WI38 (cell line): ENCODE measurements at regions not wholly inside any gene's neighbourhood (a gene's known extent, or its start where the extent isn't known, plus 50 kb on each side); places are given as distances from the start of the nearest gene placed in this dataset.

Source experiments
- H3K4me3 ChIP-seq: 2 replicates; pipeline ENCODE4 v1.5.1; 2011; ENCODE audit warnings: low read depth, mild to moderate bottlenecking, control low read depth, low read length
- TF ChIP-seq, protein P1 (sequence below): IDR thresholded peaks from 2 replicates; pipeline ENCODE4 v1.5.1; 2012; ENCODE audit warnings: low read depth, mild to moderate bottlenecking, control low read depth, low read length

DNA sequence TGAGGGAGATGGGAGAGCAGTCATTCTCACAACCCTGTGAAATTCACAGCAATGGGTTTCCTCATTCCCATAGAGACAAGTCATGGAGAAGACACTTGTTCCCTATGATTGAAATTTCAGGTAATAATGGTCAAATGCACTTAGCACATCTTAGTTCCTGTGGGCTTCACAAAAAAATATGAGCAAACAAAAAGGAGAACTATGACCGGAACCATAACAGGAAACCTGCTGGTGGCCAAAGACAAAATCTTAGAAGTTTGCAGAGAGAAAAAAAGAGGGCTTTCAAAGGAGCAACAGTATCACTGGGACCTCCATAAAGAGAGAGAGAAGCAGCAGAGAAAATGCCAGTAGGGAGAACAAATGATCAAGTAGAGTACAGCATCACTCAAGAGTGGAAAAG lies 138.9 kb upstream of the APCDD1 start:
- H3K4me3 ChIP-seq, result no peak overlapping the region
- TF ChIP-seq, protein P1, sequence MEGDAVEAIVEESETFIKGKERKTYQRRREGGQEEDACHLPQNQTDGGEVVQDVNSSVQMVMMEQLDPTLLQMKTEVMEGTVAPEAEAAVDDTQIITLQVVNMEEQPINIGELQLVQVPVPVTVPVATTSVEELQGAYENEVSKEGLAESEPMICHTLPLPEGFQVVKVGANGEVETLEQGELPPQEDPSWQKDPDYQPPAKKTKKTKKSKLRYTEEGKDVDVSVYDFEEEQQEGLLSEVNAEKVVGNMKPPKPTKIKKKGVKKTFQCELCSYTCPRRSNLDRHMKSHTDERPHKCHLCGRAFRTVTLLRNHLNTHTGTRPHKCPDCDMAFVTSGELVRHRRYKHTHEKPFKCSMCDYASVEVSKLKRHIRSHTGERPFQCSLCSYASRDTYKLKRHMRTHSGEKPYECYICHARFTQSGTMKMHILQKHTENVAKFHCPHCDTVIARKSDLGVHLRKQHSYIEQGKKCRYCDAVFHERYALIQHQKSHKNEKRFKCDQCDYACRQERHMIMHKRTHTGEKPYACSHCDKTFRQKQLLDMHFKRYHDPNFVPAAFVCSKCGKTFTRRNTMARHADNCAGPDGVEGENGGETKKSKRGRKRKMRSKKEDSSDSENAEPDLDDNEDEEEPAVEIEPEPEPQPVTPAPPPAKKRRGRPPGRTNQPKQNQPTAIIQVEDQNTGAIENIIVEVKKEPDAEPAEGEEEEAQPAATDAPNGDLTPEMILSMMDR, result no peak

DNA sequence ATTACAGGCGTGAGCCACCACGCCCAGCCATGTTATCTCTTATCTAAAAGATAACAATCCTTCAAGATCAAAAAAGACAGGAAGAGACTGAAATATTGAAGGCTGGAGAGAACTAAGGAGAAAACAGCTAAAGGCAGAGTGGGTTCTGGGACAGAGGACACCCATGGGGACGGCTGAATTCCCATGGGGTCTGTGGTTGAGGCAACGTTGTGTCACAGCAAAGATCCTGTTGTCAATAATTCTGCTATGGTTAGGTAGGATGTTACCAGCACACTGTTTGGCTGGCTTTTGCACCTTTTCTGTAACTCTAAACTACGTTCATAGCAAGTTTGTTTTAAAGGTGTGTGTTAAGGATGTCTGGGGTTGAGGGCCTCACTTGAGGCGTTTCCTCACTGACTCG lies 137.7 kb upstream of the APCDD1 start:
- H3K4me3 ChIP-seq, result no peak overlapping the region
- TF ChIP-seq, protein P1, result no peak

DNA sequence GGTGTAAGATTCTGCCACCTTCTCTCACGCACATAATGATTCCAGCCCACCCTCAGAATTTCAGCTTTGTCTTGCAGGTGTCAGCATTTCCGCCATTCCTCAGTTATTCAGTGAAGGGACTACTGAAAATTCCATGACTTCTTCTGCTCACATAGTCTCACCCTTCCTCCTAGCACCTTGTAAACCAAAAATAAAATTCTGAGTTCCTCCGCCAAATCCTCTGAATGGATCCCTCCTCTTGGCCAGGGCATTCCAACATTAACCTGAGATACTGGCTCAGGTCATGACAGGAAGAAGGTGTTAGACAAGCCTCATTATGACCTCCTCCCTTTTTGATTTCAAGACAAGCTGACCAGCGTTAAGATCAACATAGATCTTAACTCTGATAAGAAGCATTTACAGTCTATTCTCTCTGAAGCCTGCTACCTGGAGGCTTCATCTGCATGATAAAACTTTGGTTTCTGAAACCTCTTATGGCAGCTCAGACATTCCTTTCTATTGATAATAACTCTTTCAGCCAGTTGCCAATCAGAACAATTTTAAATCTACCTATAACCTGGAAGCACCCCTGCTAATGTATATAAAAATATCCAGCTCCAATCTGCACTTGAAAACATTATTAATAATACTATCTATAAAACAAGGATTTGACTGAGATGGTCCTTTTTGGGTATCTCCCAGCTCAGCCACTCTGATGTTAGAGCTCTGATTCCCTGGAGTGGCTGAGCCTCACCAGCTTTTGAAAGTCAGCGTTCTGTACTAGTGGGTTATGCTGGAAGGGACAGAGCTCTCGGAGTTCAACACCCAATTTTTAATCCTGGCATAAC lies 136.4 kb upstream of the APCDD1 start:
- no peak overlapping the region for H3K4me3 ChIP-seq
- TF ChIP-seq, protein P1, result no peak

DNA sequence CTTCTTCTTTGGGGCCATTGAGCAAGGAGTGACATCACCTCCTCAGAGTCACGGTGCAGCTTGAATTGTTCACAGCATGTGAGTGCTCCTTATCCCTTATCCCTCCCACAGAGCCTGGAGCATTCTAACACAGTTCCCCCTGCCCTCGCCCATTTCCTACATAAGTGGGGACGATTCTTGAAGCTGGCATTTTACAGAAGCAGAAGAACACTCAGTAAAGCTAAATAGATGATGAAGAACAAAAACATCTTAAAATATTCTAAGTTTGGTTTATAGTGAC lies 135.8 kb upstream of the APCDD1 start:
- no peak overlapping the region for H3K4me3 ChIP-seq
- TF ChIP-seq, protein P1, result no peak

DNA sequence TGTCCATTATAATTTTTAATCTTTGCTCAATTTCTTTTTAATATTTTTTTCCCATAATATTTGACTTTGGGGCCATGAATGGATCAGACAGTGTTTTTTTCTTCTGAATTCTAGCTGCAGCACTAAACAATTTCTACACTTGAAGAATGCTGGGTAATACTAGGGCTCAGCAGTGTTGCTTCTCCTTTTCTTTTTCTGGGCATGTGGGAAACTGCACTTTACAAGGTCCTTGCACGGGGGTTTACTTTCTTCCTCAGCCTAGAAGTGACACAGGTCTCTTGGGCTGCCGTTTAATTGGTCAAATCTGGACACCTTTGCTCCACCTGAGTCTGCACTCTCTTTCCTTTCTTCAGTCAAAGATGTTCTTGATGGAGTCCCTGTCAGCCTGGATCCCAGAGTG lies 135.4 kb upstream of the APCDD1 start:
- TF ChIP-seq, protein P1, result no peak
- no peak overlapping the region for H3K4me3 ChIP-seq

DNA sequence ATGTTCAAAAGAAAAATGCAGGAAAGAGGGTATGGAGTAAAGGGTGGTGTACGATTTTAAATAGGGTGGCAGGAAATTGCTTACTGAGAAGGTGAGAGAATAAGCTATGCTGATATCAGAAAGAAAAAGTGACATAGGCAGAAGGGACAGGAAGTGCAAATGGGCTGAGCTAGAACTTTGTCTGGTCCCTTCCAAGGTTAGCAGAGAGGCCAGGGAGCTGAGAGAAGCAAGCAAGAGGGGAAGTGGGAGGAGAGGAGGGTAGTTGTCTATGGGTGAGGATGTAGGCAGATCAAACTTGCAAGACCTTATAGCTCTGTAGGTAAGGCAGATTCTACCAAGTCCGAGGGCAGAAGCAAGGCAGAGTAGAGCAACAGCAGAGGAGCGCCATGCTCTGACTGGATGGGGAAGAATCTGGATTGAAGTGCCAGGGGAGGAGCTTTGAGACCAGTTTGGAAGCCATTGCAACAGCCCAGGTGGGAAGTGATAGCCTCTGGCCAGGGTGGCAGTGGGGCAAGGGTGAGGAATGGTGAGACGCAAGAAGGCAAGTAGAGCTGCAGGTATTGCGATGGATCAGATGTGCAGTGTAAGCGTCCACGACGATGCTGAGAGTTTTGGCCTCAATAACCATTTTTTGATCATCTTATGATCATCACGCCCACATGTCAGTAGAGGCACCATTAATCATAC lies 134.4 kb upstream of the APCDD1 start:
- TF ChIP-seq, protein P1, result no peak
- no peak overlapping the region for H3K4me3 ChIP-seq

DNA sequence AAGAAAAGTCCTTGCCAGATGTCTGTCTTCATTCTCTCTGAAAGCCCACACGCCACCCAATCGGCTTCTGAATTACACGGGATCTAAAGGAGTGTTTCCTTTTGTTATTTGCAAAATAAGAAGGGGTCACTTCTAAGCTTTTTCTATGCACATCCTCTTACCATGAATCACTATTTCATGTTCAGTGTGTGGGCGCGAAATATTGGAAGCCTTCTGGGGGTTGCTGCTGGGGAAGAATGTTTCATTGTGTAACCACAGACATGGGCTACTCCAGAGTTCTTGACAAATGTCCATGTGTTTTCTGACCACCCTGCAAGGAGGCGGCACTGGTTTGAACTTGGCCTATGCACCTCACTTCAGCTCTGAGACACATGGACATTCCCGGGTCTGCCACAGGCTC lies 133.6 kb upstream of the APCDD1 start:
- H3K4me3 ChIP-seq, result no peak overlapping the region
- TF ChIP-seq, protein P1, result no peak
